HEK293 (cell line): ENCODE measurements at regions not wholly inside any gene's neighbourhood (a gene's known extent, or its start where the extent isn't known, plus 50 kb on each side); places are given as distances from the start of the nearest gene placed in this dataset.
"Not testable (repeated sequence)": the region's sequence is repeated elsewhere in the genome, so short reads cannot be mapped to it uniquely, and the experiment has no call there.

ENCODE experiments used
- CTCF ChIA-PET: fragments of 350-600 bp; formaldehyde crosslinking; extraction: SDS; loops from one replicate; lab custom pipeline; 2021; ENCODE audit warnings: antibody characterized with exemption; lab: Yijun Ruan, JAX
- POLR2A ChIA-PET: fragments of 300-600 bp; formaldehyde crosslinking; extraction: SDS; loops from one replicate; lab custom pipeline; 2020; ENCODE audit warnings: antibody characterized with exemption, inconsistent platforms; lab: Yijun Ruan, JAX
- H3K27ac ChIP-seq: fragments of 200-500 bp; sonication (Bioruptor generic); 2 replicates; pipeline ENCODE4 v1.5.1; 2014; ENCODE audit warnings: low read depth, low read length, control low read depth, inconsistent platforms; ENCODE audit errors: extremely low read depth
- H3K36me3 ChIP-seq, 2 experiments: fragments of 200-500 bp in 1 of 2; sonication (Bioruptor generic) in 1 of 2; 1 replicate in 1 of 2; 2 replicates in 1 of 2; pipeline ENCODE4 v1.5.1; 2014 to 2017; ENCODE audit warnings: inconsistent platforms in 2 of 2, low read length in 2 of 2; ENCODE audit not compliant: control insufficient read depth in 2 of 2, insufficient read depth in 1 of 2
- H3K4me1 ChIP-seq: fragments of 200-500 bp; sonication (Bioruptor generic); 2 replicates; pipeline ENCODE4 v1.5.1; 2014; ENCODE audit warnings: mild to moderate bottlenecking, low read length, inconsistent platforms; ENCODE audit not compliant: control insufficient read depth, insufficient read depth
- H3K4me3 ChIP-seq: 2 replicates; pipeline ENCODE4 v1.5.1; 2011; ENCODE audit warnings: low read depth, mild to moderate bottlenecking, control low read depth, low read length, moderate library complexity
- H3K9me3 ChIP-seq: fragments of 200-500 bp; sonication (Bioruptor generic); 2 replicates; pipeline ENCODE4 v1.5.1; 2014; ENCODE audit warnings: low read depth, low read length, inconsistent platforms; ENCODE audit not compliant: control insufficient read depth, insufficient read depth
- INSM2 ChIP-seq: fragments of 450-650 bp; formaldehyde crosslinking; IDR thresholded peaks from 2 replicates; pipeline ENCODE4 v1.5.1; 2016; ENCODE audit warnings: missing biosample characterization, missing genetic modification characterization
- KLF1 ChIP-seq: fragments of 450-650 bp; formaldehyde crosslinking; IDR thresholded peaks from 2 replicates; pipeline ENCODE4 v1.5.1; 2016; ENCODE audit warnings: missing biosample characterization, missing genetic modification characterization
- PRDM1 ChIP-seq: fragments of 450-650 bp; formaldehyde crosslinking; IDR thresholded peaks from 2 replicates; pipeline ENCODE4; 2016; ENCODE audit warnings: missing biosample characterization, missing genetic modification characterization
- ZFHX2 ChIP-seq: fragments of 450-650 bp; formaldehyde crosslinking; conservative IDR thresholded peaks from 2 replicates; pipeline ENCODE4 v1.5.1; 2016; ENCODE audit warnings: missing biosample characterization, missing genetic modification characterization
- ZNF148 ChIP-seq: fragments of 450-650 bp; formaldehyde crosslinking; IDR thresholded peaks from 2 replicates; pipeline ENCODE4 v1.5.0; 2017; ENCODE audit warnings: missing biosample characterization, missing genetic modification characterization, borderline replicate concordance
- ZNF202 ChIP-seq: fragments of 450-650 bp; formaldehyde crosslinking; IDR thresholded peaks from 2 replicates; pipeline ENCODE4 v1.5.1; 2016; ENCODE audit warnings: missing biosample characterization, missing genetic modification characterization, borderline replicate concordance
- ZNF626 ChIP-seq: fragments of 450-650 bp; sonication (Bioruptor Pico); formaldehyde crosslinking; IDR thresholded peaks from 2 replicates; pipeline ENCODE4 v1.5.1; 2018; ENCODE audit warnings: missing biosample characterization, missing genetic modification characterization, inconsistent platforms
- ZNF654 ChIP-seq: fragments of 450-650 bp; formaldehyde crosslinking; IDR thresholded peaks from 2 replicates; pipeline ENCODE4 v1.5.1; 2016; ENCODE audit warnings: low read depth, missing biosample characterization, missing genetic modification characterization
- ZNF664 ChIP-seq: fragments of 450-650 bp; formaldehyde crosslinking; IDR thresholded peaks from 2 replicates; pipeline ENCODE4 v1.5.1; 2016; ENCODE audit warnings: missing biosample characterization, missing genetic modification characterization
- ZNF692 ChIP-seq: fragments of 450-650 bp; formaldehyde crosslinking; IDR thresholded peaks from 2 replicates; pipeline ENCODE4 v1.5.1; 2016; ENCODE audit warnings: missing biosample characterization, missing genetic modification characterization
- ZNF777 ChIP-seq: fragments of 450-650 bp; formaldehyde crosslinking; IDR thresholded peaks from 2 replicates; pipeline ENCODE4 v1.5.1; 2017; ENCODE audit warnings: missing biosample characterization, missing genetic modification characterization, borderline replicate concordance
- ZNF837 ChIP-seq: fragments of 450-650 bp; formaldehyde crosslinking; IDR thresholded peaks from 2 replicates; pipeline ENCODE4 v1.5.1; 2016; ENCODE audit warnings: missing biosample characterization, missing genetic modification characterization
- ZSCAN23 ChIP-seq: fragments of 450-650 bp; formaldehyde crosslinking; IDR thresholded peaks from 2 replicates; pipeline ENCODE4 v1.5.1; 2016; ENCODE audit warnings: missing biosample characterization, missing genetic modification characterization
- ZSCAN30 ChIP-seq: fragments of 450-650 bp; IDR thresholded peaks from 2 replicates; pipeline ENCODE4 v1.5.1; 2018; ENCODE audit warnings: missing biosample characterization, mild to moderate bottlenecking, missing genetic modification characterization, moderate library complexity

- H3K4me1 ChIP-seq: no peaks in the 10 kb centered on the region
- no peak overlapping the region for H3K27ac ChIP-seq
- no peaks in the 10 kb centered on the region for H3K36me3 ChIP-seq
- ChIA-PET CTCF (interaction anchor here (0.5 to 2.2 kb wide), 16 partner anchors 10 to 811 kb away, joined by 3 to 9 read pairs (median 4); no protein-coding TSS in a partner anchor), POLR2A (no interaction called here)
- H3K9me3 ChIP-seq: no peaks in the 10 kb centered on the region
- H3K4me3 ChIP-seq: no peak overlapping the region
- TF ChIP-seq ZNF837 (tag by site-specific recombination): no peak
- TF ChIP-seq ZNF664: no peak
- TF ChIP-seq ZNF692: no peak
- TF ChIP-seq ZNF777 (tag by site-specific recombination): no peak
These were observed 81.0 kb upstream of the PPM1B start for GRCh38 chr2:44087714-44088092.

GRCh38 chr2:44092519-44092918 lies 76.2 kb upstream of the PPM1B start:
- POLR2A ChIA-PET: interaction anchor here (1.0 kb wide), 1 partner anchor 76 kb away, joined by 4 read pairs; the partner anchor contains the start of gene PPM1B
- H3K36me3 ChIP-seq, CTCF ChIA-PET, H3K4me3 ChIP-seq, H3K27ac ChIP-seq, H3K9me3 ChIP-seq, H3K4me1 ChIP-seq: not testable (repeated sequence)
- TF ChIP-seq PRDM1: peak; percentile 98

GRCh38 chr2:44093970-44094369 lies 74.7 kb upstream of the PPM1B start:
- TF ChIP-seq INSM2 (no peak), ZSCAN30 (tag by site-specific recombination) (no peak), ZNF148 (tag by site-specific recombination) (no peak), ZSCAN23 (no peak), ZFHX2 (tag by site-specific recombination) (no peak), ZNF626 (tag by site-specific recombination) (no peak), ZNF654 (tag by site-specific recombination) (no peak), KLF1 (tag by site-specific recombination) (no peak), ZNF202 (no peak)
- POLR2A ChIA-PET: interaction anchor here (1.2 kb wide), 1 partner anchor 147 kb away, joined by 3 read pairs; no protein-coding TSS in a partner anchor
- Histone ChIP-seq H3K27ac (no peak overlapping the region), H3K4me3 (no peak overlapping the region), H3K9me3 (no peaks in the 10 kb centered on the region), H3K4me1 (no peaks in the 10 kb centered on the region), H3K36me3 (no peaks in the 10 kb centered on the region)
- CTCF ChIA-PET: interaction anchor here (0.5 to 1.0 kb wide), 2 partner anchors 71 to 149 kb away, joined by 3 to 5 read pairs; no protein-coding TSS in a partner anchor
